DOHH2 (cell line): ENCODE measurements at regions not wholly inside any gene's neighbourhood (a gene's known extent, or its start where the extent isn't known, plus 50 kb on each side); places are given as distances from the start of the nearest gene placed in this dataset.

Source experiments
- H3F3A ChIP-seq: fragments of 200-600 bp; sonication (generic), shearing (Covaris generic); 2 replicates; pipeline ENCODE4 v1.6.0; 2016; ENCODE audit warnings: antibody characterized with exemption, mild to moderate bottlenecking; ENCODE audit not compliant: control insufficient read depth, insufficient read depth
- H3K27ac ChIP-seq: fragments of 200-600 bp; sonication (generic); 2 replicates; pipeline ENCODE4 v1.5.1; 2014; ENCODE audit warnings: low read depth, mild to moderate bottlenecking, low read length, moderate library complexity
- H3K27me3 ChIP-seq: fragments of 200-600 bp; sonication (generic); 2 replicates; pipeline ENCODE4 v1.6.1; 2014; ENCODE audit warnings: mild to moderate bottlenecking, low read length, mixed read lengths; ENCODE audit not compliant: control insufficient read depth
- H3K36me3 ChIP-seq: fragments of 200-600 bp; sonication (generic); 2 replicates; pipeline ENCODE4 v1.6.1; 2014; ENCODE audit warnings: mild to moderate bottlenecking, low read length, moderate library complexity, mixed read lengths; ENCODE audit not compliant: control insufficient read depth
- H3K4me1 ChIP-seq: fragments of 200-600 bp; sonication (generic); 2 replicates; pipeline ENCODE4 v1.6.1; 2014; ENCODE audit warnings: mild to moderate bottlenecking, low read length, mixed read lengths; ENCODE audit not compliant: control insufficient read depth
- H3K4me2 ChIP-seq: fragments of 200-600 bp; sonication (generic); 2 replicates; pipeline ENCODE4 v1.6.0; 2014; ENCODE audit warnings: mild to moderate bottlenecking, low read length, moderate library complexity
- H3K4me3 ChIP-seq: fragments of 200-600 bp; sonication (generic); 2 replicates; pipeline ENCODE4 v1.5.1; 2014; ENCODE audit warnings: mild to moderate bottlenecking, low read length, mixed read lengths
- H3K79me2 ChIP-seq: fragments of 200-600 bp; sonication (generic); 2 replicates; pipeline ENCODE4 v1.6.1; 2014; ENCODE audit warnings: mild to moderate bottlenecking, low read length, mixed read lengths; ENCODE audit not compliant: control insufficient read depth
- H3K9me2 ChIP-seq: fragments of 200-600 bp; sonication (generic); replicated peaks from 2 replicates; pipeline ENCODE4 v1.6.1; 2014; ENCODE audit warnings: mild to moderate bottlenecking, low read length, mixed read lengths; ENCODE audit not compliant: control insufficient read depth
- H3K9me3 ChIP-seq: fragments of 200-600 bp; sonication (generic); 2 replicates; pipeline ENCODE4 v1.6.1; 2014; ENCODE audit warnings: antibody characterized with exemption, low read length, mixed read lengths; ENCODE audit not compliant: control insufficient read depth, insufficient read depth
- H4K20me1 ChIP-seq: fragments of 200-600 bp; sonication (generic); 2 replicates; pipeline ENCODE4 v1.6.0; 2014; ENCODE audit warnings: low read depth, mild to moderate bottlenecking, antibody characterized with exemption, low read length, moderate library complexity; ENCODE audit not compliant: control insufficient read depth, insufficient read depth
- CTCF ChIP-seq: fragments of 200-600 bp; sonication (generic); IDR thresholded peaks from one replicate; pipeline ENCODE4 v1.5.1; 2014; ENCODE audit warnings: antibody characterized with exemption, mild to moderate bottlenecking, low read depth, low read length; ENCODE audit not compliant: poor library complexity, severe bottlenecking
- EZH2phosphoT487 ChIP-seq: fragments of 200-600 bp; sonication (generic); IDR thresholded peaks from 2 replicates; pipeline ENCODE4 v1.6.1; 2017; ENCODE audit warnings: borderline replicate concordance, mild to moderate bottlenecking, antibody characterized with exemption, low read length, moderate library complexity, mixed read lengths

GRCh38 chr10:78292250-78292981, 258.8 kb downstream of the RPS24 start:
- H3K27ac ChIP-seq: no peak overlapping the region
- TF ChIP-seq EZH2phosphoT487: no peak
- TF ChIP-seq CTCF: no peak
- no peaks in the 10 kb centered on the region for H3K4me1 ChIP-seq
- H3K79me2 ChIP-seq: no peaks in the 10 kb centered on the region
- H3K9me3 ChIP-seq: no peaks in the 10 kb centered on the region
- H3K4me3 ChIP-seq: no peak overlapping the region
- H4K20me1 ChIP-seq: no peaks in the 10 kb centered on the region
- H3K27me3 ChIP-seq: peaks cover 8% of the 10 kb centered on the region; the same call in 1 of the 2 replicates
- no peaks in the 10 kb centered on the region for H3K9me2 ChIP-seq
- H3F3A ChIP-seq: no peaks in the 10 kb centered on the region
- no peak overlapping the region for H3K4me2 ChIP-seq
- no peaks in the 10 kb centered on the region for H3K36me3 ChIP-seq

GRCh38 chr10:78292982-78293865, 259.6 kb downstream of the RPS24 start:
- Histone ChIP-seq H3K4me2 (no peak overlapping the region), H3K27ac (no peak overlapping the region), H3K9me2 (no peaks in the 10 kb centered on the region), H3K79me2 (no peaks in the 10 kb centered on the region), H3K4me3 (no peak overlapping the region), H3K27me3 (peaks cover 8% of the 10 kb centered on the region; the same call in 1 of the 2 replicates), H3K9me3 (no peaks in the 10 kb centered on the region), H4K20me1 (no peaks in the 10 kb centered on the region), H3K36me3 (no peaks in the 10 kb centered on the region), H3F3A (no peaks in the 10 kb centered on the region), H3K4me1 (no peaks in the 10 kb centered on the region)
- TF ChIP-seq EZH2phosphoT487 (no peak), CTCF (no peak)

GRCh38 chr10:78295242-78295641, 261.6 kb downstream of the RPS24 start:
- H3K27me3 ChIP-seq: peaks cover 3% of the 10 kb centered on the region; the same call in 1 of the 2 replicates
- H3K79me2 ChIP-seq: no peaks in the 10 kb centered on the region
- no peaks in the 10 kb centered on the region; the same call in 1 of the 2 replicates for H3K9me3 ChIP-seq
- no peak overlapping the region for H3K4me2 ChIP-seq
- no peaks in the 10 kb centered on the region for H3K9me2 ChIP-seq
- H3K36me3 ChIP-seq: no peaks in the 10 kb centered on the region
- no peak overlapping the region for H3K27ac ChIP-seq
- H3K4me1 ChIP-seq: peaks cover 8% of the 10 kb centered on the region
- H3K4me3 ChIP-seq: no peak overlapping the region
- H3F3A ChIP-seq: 0 out of 2 replicates have a peak, but pooled peaks cover 2% of the 10 kb centered on the region
- TF ChIP-seq EZH2phosphoT487 (no peak), CTCF (no peak)
- H4K20me1 ChIP-seq: no peaks in the 10 kb centered on the region
